Epithelial cell of esophagus (primary cell): ENCODE measurements at regions not wholly inside any gene's neighbourhood (a gene's known extent, or its start where the extent isn't known, plus 50 kb on each side); places are given as distances from the start of the nearest gene placed in this dataset.

Experiments used
- DNase-seq: peaks from one replicate; pipeline ENCODE4 v3.0.0; 2010; ENCODE audit warnings: low read depth
- H3K4me3 ChIP-seq: 2 replicates; pipeline ENCODE4 v1.5.1; 2011; ENCODE audit warnings: mild to moderate bottlenecking, low read length, control low read depth
- TF ChIP-seq, protein P1 (sequence below): IDR thresholded peaks from 2 replicates; pipeline ENCODE4 v1.5.1; 2011; ENCODE audit warnings: low read depth, mild to moderate bottlenecking, low read length, control low read depth, inconsistent platforms; ENCODE audit not compliant: insufficient read depth; ENCODE audit errors: missing control alignments

DNA sequence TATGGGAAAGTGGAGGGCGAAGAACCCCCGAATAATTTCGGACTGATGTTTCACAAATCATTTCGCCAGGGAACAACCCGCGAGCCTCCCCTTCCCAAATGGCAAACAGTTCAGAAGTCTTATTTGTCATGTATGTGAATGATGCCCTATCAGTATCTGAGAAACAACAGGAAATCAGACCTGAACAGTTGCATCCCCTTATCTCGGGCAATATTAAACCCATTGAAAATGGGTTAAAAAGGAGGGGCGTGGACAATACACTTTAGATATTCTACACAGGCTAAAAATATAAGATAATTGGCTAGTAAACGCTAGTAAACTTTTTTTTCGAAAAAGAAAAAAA is 1003.3 kb upstream of the NR2F2 start:
- peak overlapping the region; percentile 19 for H3K4me3 ChIP-seq

DNA sequence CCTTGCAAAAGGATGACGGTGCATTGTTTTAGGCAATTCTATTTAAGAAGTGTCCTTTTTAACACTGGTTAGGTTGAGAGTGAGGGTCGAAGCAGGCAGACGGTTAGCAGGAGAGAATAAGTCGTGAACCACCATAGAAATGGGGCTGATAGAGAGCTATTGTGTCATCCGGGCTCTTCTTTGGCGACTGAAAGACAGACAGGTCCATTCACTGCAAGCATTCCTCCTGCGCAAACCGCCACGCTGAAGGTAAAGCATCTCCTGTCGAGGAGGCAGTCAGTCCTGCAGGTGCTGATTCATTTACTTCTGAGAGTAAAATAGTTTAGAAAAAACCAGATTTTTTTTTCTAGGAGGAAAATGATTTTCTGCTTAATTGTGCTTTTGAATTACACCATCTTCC is 1002.8 kb upstream of the NR2F2 start:
- H3K4me3 ChIP-seq: no peak overlapping the region
- DNase-seq: no peak
- TF ChIP-seq, protein P1, sequence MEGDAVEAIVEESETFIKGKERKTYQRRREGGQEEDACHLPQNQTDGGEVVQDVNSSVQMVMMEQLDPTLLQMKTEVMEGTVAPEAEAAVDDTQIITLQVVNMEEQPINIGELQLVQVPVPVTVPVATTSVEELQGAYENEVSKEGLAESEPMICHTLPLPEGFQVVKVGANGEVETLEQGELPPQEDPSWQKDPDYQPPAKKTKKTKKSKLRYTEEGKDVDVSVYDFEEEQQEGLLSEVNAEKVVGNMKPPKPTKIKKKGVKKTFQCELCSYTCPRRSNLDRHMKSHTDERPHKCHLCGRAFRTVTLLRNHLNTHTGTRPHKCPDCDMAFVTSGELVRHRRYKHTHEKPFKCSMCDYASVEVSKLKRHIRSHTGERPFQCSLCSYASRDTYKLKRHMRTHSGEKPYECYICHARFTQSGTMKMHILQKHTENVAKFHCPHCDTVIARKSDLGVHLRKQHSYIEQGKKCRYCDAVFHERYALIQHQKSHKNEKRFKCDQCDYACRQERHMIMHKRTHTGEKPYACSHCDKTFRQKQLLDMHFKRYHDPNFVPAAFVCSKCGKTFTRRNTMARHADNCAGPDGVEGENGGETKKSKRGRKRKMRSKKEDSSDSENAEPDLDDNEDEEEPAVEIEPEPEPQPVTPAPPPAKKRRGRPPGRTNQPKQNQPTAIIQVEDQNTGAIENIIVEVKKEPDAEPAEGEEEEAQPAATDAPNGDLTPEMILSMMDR: no peak

More for the DNA sequence above, 1003.3 kb upstream of the NR2F2 start:
- TF ChIP-seq, protein P1: no peak
- DNase-seq: no peak

DNA sequence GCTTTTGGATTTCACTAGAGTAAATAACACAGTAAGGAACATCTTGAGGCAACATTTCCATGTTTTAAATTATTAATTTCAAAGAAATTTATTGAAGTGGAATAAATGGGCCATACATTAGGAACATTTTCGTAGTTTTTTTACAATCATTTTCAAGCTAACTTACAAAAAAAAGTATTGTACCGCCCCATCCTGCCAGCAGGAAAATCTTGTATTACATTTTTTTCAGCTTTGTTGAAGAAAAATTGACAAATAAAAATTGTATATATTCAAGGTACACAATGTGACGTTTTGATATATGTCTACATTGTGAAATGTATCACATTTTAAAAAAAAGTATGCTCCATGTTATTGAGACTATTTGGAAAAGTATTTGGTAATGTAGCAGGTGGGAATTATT is 1001.9 kb upstream of the NR2F2 start:
- no peak overlapping the region for H3K4me3 ChIP-seq
- TF ChIP-seq, protein P1: no peak
- DNase-seq: no peak

DNA sequence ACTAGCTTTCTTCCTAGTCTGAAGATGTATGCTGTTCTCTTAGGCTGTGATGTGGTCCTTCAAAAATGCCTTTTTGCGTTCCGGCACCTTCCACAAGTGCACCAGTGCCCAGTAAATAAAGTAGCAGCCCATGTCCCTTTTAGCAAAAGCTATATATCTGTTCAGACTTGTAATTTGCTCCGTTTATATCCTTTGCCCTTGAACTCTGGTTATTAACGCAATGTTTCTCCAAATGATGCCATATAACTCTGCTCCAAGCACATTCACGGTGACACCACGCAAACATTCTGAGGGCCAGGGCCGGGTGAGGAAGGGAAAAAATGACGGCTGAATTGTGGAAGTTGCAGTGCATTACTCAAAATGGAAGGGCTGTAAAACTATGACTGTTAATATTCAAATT is 1001.1 kb upstream of the NR2F2 start:
- TF ChIP-seq, protein P1: no peak
- no peak for DNase-seq
- no peak overlapping the region for H3K4me3 ChIP-seq

DNA sequence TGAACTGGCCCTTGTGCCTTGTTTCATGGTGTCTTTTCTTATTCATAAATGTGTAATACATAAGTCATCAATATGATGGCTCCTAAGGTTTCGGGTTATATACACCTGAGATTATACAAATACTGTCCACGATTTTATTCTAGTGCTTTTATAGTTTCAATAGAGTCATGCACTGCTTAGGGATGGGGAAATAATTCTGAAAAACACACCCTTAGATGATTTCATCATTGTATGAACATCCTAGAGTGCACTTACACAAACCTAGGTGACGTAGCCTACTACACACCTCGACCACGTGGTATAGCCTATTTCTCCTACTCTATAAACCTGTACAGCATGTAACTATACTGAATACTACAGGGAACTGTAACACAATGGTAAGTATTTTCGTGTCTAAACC is 988.8 kb upstream of the NR2F2 start:
- TF ChIP-seq, protein P1: no peak
- DNase-seq: no peak
- H3K4me3 ChIP-seq: no peak overlapping the region

DNA sequence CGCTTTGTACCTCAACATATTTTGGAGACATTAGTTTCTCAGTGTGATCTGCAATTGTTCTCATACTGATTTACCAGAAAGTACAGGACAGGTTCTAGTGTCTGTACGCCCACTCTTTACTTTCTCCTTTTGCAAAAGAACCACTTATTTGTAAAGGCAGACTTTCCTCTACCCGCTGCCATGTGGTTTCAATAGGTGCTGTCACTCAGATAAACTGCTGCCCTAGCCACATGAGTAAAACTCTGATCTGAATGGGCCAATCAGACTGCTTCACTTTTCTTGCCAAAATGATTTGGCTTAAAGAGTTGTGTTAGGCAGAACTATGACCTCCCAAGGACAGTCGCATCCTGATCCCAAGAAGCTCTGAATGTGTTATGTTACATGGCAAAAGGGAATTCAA is 984.6 kb upstream of the NR2F2 start:
- no peak overlapping the region for H3K4me3 ChIP-seq
- DNase-seq: no peak
- TF ChIP-seq, protein P1: no peak

DNA sequence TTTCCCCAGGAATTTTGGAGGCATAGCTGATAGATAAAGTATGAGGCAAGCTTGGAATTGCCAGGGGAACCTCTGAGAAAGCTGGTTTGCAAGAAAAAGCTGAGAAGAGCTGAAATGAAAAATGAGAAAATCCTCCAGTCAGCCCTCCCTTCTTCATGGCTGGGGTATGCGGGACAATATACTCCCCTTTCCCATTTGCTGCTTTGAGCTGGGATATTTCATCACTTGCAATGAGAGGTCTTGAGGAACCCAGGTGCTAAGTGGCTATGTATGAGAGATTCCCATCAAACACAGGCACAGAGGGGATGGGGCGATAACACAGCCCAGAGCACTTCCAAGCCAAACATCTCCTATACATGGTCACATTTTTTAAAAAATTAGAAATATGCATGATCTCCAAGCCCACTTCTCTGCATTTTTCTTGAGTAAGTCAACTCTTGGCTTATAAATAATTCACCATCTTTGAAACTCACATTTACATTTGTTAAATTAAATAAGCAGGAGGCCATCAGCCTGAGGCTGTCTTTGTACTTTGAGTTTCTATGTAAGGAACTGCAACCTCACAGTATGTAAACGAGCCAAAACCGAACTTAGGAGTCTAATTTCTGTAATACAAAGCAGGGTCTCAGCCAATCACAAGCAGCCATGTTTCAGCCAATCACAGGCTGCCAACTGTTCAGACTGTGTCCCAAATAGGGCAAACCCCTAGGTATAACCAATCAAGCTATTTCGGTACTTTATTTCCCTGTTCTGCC is 983.6 kb upstream of the NR2F2 start:
- TF ChIP-seq, protein P1: no peak
- no peak overlapping the region for H3K4me3 ChIP-seq
- DNase-seq: no peak
